NT2/D1 (cell line): ENCODE measurements at regions not wholly inside any gene's neighbourhood (a gene's known extent, or its start where the extent isn't known, plus 50 kb on each side); places are given as distances from the start of the nearest gene placed in this dataset.

ENCODE experiments used
- SUZ12 ChIP-seq: IDR thresholded peaks from 2 replicates; pipeline ENCODE4 v1.6.1; 2011; ENCODE audit not compliant: insufficient read length, insufficient read depth; ENCODE audit errors: extremely low read depth
- YY1 ChIP-seq: IDR thresholded peaks from 2 replicates; pipeline ENCODE4 v1.6.1; 2011; ENCODE audit not compliant: insufficient read length, insufficient read depth
- ZNF274 ChIP-seq: IDR thresholded peaks from 2 replicates; pipeline ENCODE4 v1.6.1; 2011; ENCODE audit warnings: mild to moderate bottlenecking, low read depth, low read length

- no peak for TF ChIP-seq ZNF274
- no peak for TF ChIP-seq SUZ12
- TF ChIP-seq YY1, result no peak
Measured at GRCh38 chr3:178483704-178484103, 52.5 kb upstream of the KCNMB2 start.
